Mesenchymal stem cell (in vitro differentiated cells and primary cell): ENCODE measurements at regions not wholly inside any gene's neighbourhood (a gene's known extent, or its start where the extent isn't known, plus 50 kb on each side); places are given as distances from the start of the nearest gene placed in this dataset.

Source experiments
- DNase-seq: peaks from one replicate; pipeline ENCODE4 v3.0.0-alpha.2; 2013
- H2AFZ ChIP-seq: one replicate; pipeline ENCODE4 v1.6.1; 2013; ENCODE audit warnings: low read depth, mild to moderate bottlenecking, control low read depth, inconsistent platforms, low read length, moderate library complexity
- H2AK5ac ChIP-seq: 2 replicates; pipeline ENCODE4 v1.6.1; 2013; ENCODE audit warnings: low read length, moderate library complexity, mild to moderate bottlenecking, inconsistent platforms; ENCODE audit not compliant: severe bottlenecking
- H2BK120ac ChIP-seq: one replicate; pipeline ENCODE4 v1.6.1; 2013; ENCODE audit warnings: low read depth, mild to moderate bottlenecking, inconsistent platforms, low read length, moderate library complexity
- H2BK12ac ChIP-seq, 2 experiments: one replicate each; pipeline ENCODE4 v1.6.1; 2013; ENCODE audit warnings: inconsistent platforms in 2 of 2, low read length in 2 of 2, mild to moderate bottlenecking in 2 of 2, moderate library complexity in 2 of 2, control low read depth in 1 of 2
- H2BK15ac ChIP-seq: one replicate; pipeline ENCODE4 v1.6.1; 2013; ENCODE audit warnings: mild to moderate bottlenecking, low read depth, inconsistent platforms; ENCODE audit not compliant: poor library complexity, severe bottlenecking
- H2BK5ac ChIP-seq: 2 replicates; pipeline ENCODE4 v1.6.1; 2013; ENCODE audit warnings: low read depth, mild to moderate bottlenecking, low read length, control low read depth, inconsistent platforms; ENCODE audit not compliant: poor library complexity, severe bottlenecking
- H3K14ac ChIP-seq, 2 experiments: one replicate each; pipeline ENCODE4 v1.6.1; 2013; ENCODE audit warnings: inconsistent platforms in 2 of 2, low read length in 2 of 2, control low read depth in 1 of 2, mild to moderate bottlenecking in 1 of 2, moderate library complexity in 1 of 2
- H3K18ac ChIP-seq, 2 experiments: one replicate each; pipeline ENCODE4 v1.6.1; 2013; ENCODE audit warnings: inconsistent platforms in 2 of 2, low read length in 2 of 2, control low read depth in 1 of 2, low read depth in 1 of 2, mild to moderate bottlenecking in 1 of 2
- H3K23ac ChIP-seq, 2 experiments: one replicate each; pipeline ENCODE4 v1.6.1; 2013; ENCODE audit warnings: inconsistent platforms in 2 of 2, low read length in 2 of 2, mild to moderate bottlenecking in 2 of 2, moderate library complexity in 2 of 2, control low read depth in 1 of 2
- H3K27ac ChIP-seq: 2 replicates; pipeline ENCODE4 v1.5.1; 2013; ENCODE audit warnings: mild to moderate bottlenecking, moderate library complexity, low read length, control low read depth, inconsistent platforms; ENCODE audit not compliant: poor library complexity, severe bottlenecking
- H3K27me3 ChIP-seq, 2 experiments: 2 replicates each; pipeline versions ENCODE4 v1.6.1 to v1.7.0; 2013; ENCODE audit warnings: low read length in 2 of 2, mild to moderate bottlenecking in 2 of 2, moderate library complexity in 2 of 2, control low read depth in 1 of 2, inconsistent platforms in 1 of 2; ENCODE audit not compliant: control insufficient read depth in 1 of 2, insufficient read depth in 1 of 2
- H3K36me3 ChIP-seq, 2 experiments: 2 replicates each; pipeline versions ENCODE4 v1.6.1 to v1.7.0; 2013; ENCODE audit warnings: low read length in 2 of 2, control low read depth in 1 of 2, inconsistent platforms in 1 of 2, low read depth in 1 of 2, mild to moderate bottlenecking in 1 of 2; ENCODE audit not compliant: insufficient read depth in 2 of 2, control insufficient read depth in 1 of 2
- H3K4ac ChIP-seq, 2 experiments: one replicate each; pipeline ENCODE4 v1.6.1; 2013; ENCODE audit warnings: inconsistent platforms in 2 of 2, low read length in 2 of 2, mild to moderate bottlenecking in 2 of 2, moderate library complexity in 2 of 2, control low read depth in 1 of 2, low read depth in 1 of 2
- H3K4me1 ChIP-seq: 2 replicates; pipeline ENCODE4 v1.6.1; 2013; ENCODE audit warnings: low read depth, low read length, control low read depth; ENCODE audit not compliant: control insufficient read depth, insufficient read depth
- H3K4me2 ChIP-seq: 2 replicates; pipeline ENCODE4 v1.6.1; 2013; ENCODE audit warnings: low read length, mild to moderate bottlenecking, inconsistent platforms; ENCODE audit not compliant: poor library complexity, severe bottlenecking
- H3K4me3 ChIP-seq, 2 experiments: 2 replicates each; pipeline versions ENCODE4 v1.5.1 to v1.7.0; 2013; ENCODE audit warnings: low read length in 2 of 2, mild to moderate bottlenecking in 2 of 2, control low read depth in 1 of 2, low read depth in 1 of 2; ENCODE audit not compliant: insufficient read depth in 1 of 2
- H3K79me1 ChIP-seq: replicated peaks from 2 replicates; pipeline ENCODE4 v1.6.1; 2013; ENCODE audit warnings: mild to moderate bottlenecking, control low read depth, low read length, inconsistent platforms; ENCODE audit not compliant: poor library complexity, severe bottlenecking
- H3K9ac ChIP-seq: 2 replicates; pipeline ENCODE4 v1.7.0; 2013; ENCODE audit warnings: mild to moderate bottlenecking, low read length, moderate library complexity
- H3K9me3 ChIP-seq: 2 replicates; pipeline ENCODE4 v1.7.0; 2013; ENCODE audit warnings: mild to moderate bottlenecking, low read length; ENCODE audit not compliant: control insufficient read depth
- H4K8ac ChIP-seq: one replicate; pipeline ENCODE4 v1.6.1; 2013; ENCODE audit warnings: inconsistent platforms, mild to moderate bottlenecking, low read length, moderate library complexity
- H4K91ac ChIP-seq: one replicate; pipeline ENCODE4 v1.6.1; 2013; ENCODE audit warnings: mild to moderate bottlenecking, low read length, inconsistent platforms
- WGBS: methylation state at CpG from one replicate; pipeline ENCODE4 v1.1.7; 2013; ENCODE audit warnings: mixed read lengths; 5-methylcytosine and 5-hydroxymethylcytosine counted together

GRCh38 chr5:116371431-116371830 lies 203.2 kb downstream of the SEMA6A start:
- Histone ChIP-seq H2AFZ (no peak overlapping the region), H3K79me1 (no peaks in the 10 kb centered on the region), H3K18ac (no peak overlapping the region), H3K14ac (no peak overlapping the region), H3K4me3 (no peak overlapping the region), H3K4ac (no peak overlapping the region), H2AK5ac (no peak overlapping the region), H4K8ac (no peak overlapping the region), H2BK12ac (peak overlapping the region in 1 of 2 experiments; percentile 20), H2BK120ac (no peak overlapping the region), H3K4me2 (no peak overlapping the region), H2BK5ac (no peak overlapping the region), H3K9me3 (no peaks in the 10 kb centered on the region), H3K23ac (no peak overlapping the region), H3K27me3 (no peaks in the 10 kb centered on the region), H3K9ac (no peak overlapping the region), H3K27ac (no peak overlapping the region), H3K36me3 (no peaks in the 10 kb centered on the region), H2BK15ac (no peak overlapping the region), H4K91ac (no peak overlapping the region), H3K4me1 (no peaks in the 10 kb centered on the region)
- DNase-seq = no peak
- WGBS = 80% methylated on average over 2 of the region's 2 CpGs

GRCh38 chr5:116370886-116371285 lies 203.7 kb downstream of the SEMA6A start:
- Histone ChIP-seq H2AK5ac (no peak overlapping the region), H3K4ac (no peak overlapping the region), H3K4me3 (no peak overlapping the region), H3K23ac (no peak overlapping the region), H3K14ac (no peak overlapping the region), H3K4me2 (no peak overlapping the region), H2BK5ac (no peak overlapping the region), H2BK12ac (no peak overlapping the region), H3K79me1 (no peaks in the 10 kb centered on the region), H4K91ac (no peak overlapping the region), H2BK120ac (no peak overlapping the region), H3K9me3 (no peaks in the 10 kb centered on the region), H3K4me1 (no peaks in the 10 kb centered on the region), H3K36me3 (no peaks in the 10 kb centered on the region), H2AFZ (no peak overlapping the region), H4K8ac (no peak overlapping the region), H3K18ac (no peak overlapping the region), H3K9ac (no peak overlapping the region), H3K27me3 (no peaks in the 10 kb centered on the region), H2BK15ac (no peak overlapping the region), H3K27ac (no peak overlapping the region)
- WGBS = 10% methylated on average over 1 of the region's 2 CpGs
- peak; percentile 19 for DNase-seq

- no peak overlapping the region for H3K23ac ChIP-seq
- H3K4me3 ChIP-seq = no peak overlapping the region
- no peak overlapping the region for H4K8ac ChIP-seq
- H3K4ac ChIP-seq = no peak overlapping the region
- H2BK120ac ChIP-seq = no peak overlapping the region
- no peak overlapping the region for H2BK5ac ChIP-seq
- H3K18ac ChIP-seq = no peak overlapping the region
- no peak overlapping the region for H4K91ac ChIP-seq
- no peak overlapping the region for H2BK15ac ChIP-seq
- no peaks in the 10 kb centered on the region for H3K9me3 ChIP-seq
- H3K4me1 ChIP-seq = peaks cover 1% of the 10 kb centered on the region
- no peak overlapping the region for H2AK5ac ChIP-seq
- H3K79me1 ChIP-seq = no peaks in the 10 kb centered on the region
- H3K9ac ChIP-seq = no peak overlapping the region
- H2BK12ac ChIP-seq = no peak overlapping the region
- H3K27me3 ChIP-seq = no peaks in the 10 kb centered on the region
- H3K14ac ChIP-seq = no peak overlapping the region
- WGBS = 97% methylated on average over 3 of the region's 4 CpGs
- no peak overlapping the region for H2AFZ ChIP-seq
- H3K4me2 ChIP-seq = no peak overlapping the region
- no peaks in the 10 kb centered on the region for H3K36me3 ChIP-seq
- DNase-seq = no peak
- no peak overlapping the region for H3K27ac ChIP-seq
Measured at GRCh38 chr5:116370149-116370548, 204.5 kb downstream of the SEMA6A start.

- DNase-seq = no peak
- Histone ChIP-seq H2BK15ac (no peak overlapping the region), H3K4me1 (peaks cover 6% of the 10 kb centered on the region), H3K9ac (no peak overlapping the region), H3K18ac (no peak overlapping the region), H3K14ac (no peak overlapping the region), H2AFZ (no peak overlapping the region), H2BK12ac (no peak overlapping the region), H3K27me3 (peaks cover 0 to 14% of the 10 kb centered on the region in 2 experiments), H2BK5ac (no peak overlapping the region), H3K23ac (no peak overlapping the region), H2BK120ac (no peak overlapping the region), H3K36me3 (no peaks in the 10 kb centered on the region), H4K8ac (no peak overlapping the region), H2AK5ac (no peak overlapping the region), H3K79me1 (no peaks in the 10 kb centered on the region), H3K9me3 (no peaks in the 10 kb centered on the region), H4K91ac (no peak overlapping the region), H3K4me2 (no peak overlapping the region), H3K4ac (no peak overlapping the region), H3K27ac (no peak overlapping the region), H3K4me3 (no peak overlapping the region)
- WGBS = 100% methylated on average over 1 of the region's 3 CpGs
Measured at GRCh38 chr5:116365006-116365496, 209.6 kb downstream of the SEMA6A start.
